HFFc6 (cell line): ENCODE measurements at regions not wholly inside any gene's neighbourhood (a gene's known extent, or its start where the extent isn't known, plus 50 kb on each side); places are given as distances from the start of the nearest gene placed in this dataset.

Source experiments
- DNase-seq: peaks from one replicate; pipeline ENCODE4 v3.0.0-alpha.2; 2018
- H3K27ac Mint-ChIP-seq: 2 replicates; pipeline ENCODE4 v1.8.0; 2020; ENCODE audit warnings: mild to moderate bottlenecking, mixed read lengths
- H3K27me3 Mint-ChIP-seq: 2 replicates; pipeline ENCODE4 v1.8.0; 2021; ENCODE audit warnings: mild to moderate bottlenecking, moderate library complexity, mixed read lengths; ENCODE audit not compliant: insufficient read depth
- H3K36me3 Mint-ChIP-seq: 2 replicates; pipeline ENCODE4 v1.8.0; 2021; ENCODE audit warnings: low read depth, mixed read lengths
- H3K4me1 Mint-ChIP-seq: 2 replicates; pipeline ENCODE4 v1.8.0; 2020; ENCODE audit warnings: low read depth, mixed read lengths
- H3K4me3 Mint-ChIP-seq: 2 replicates; pipeline ENCODE4 v1.8.0; 2020; ENCODE audit warnings: mild to moderate bottlenecking, moderate library complexity, mixed read lengths
- H3K9me3 Mint-ChIP-seq: 2 replicates; pipeline ENCODE4 v1.8.0; 2020; ENCODE audit warnings: mild to moderate bottlenecking, mixed read lengths
- CTCF ChIP-seq: fragments of 200-600 bp; sonication (generic); IDR thresholded peaks from 2 replicates; pipeline ENCODE4 v1.5.0; 2021; ENCODE audit warnings: antibody characterized with exemption, mild to moderate bottlenecking

GRCh38 chr4:57850141-57850540 lies 740.0 kb upstream of the IGFBP7 start:
- Mint-ChIP-seq H3K4me1 (no peaks in the 10 kb centered on the region), H3K27ac (no peak overlapping the region)
- no peak for TF ChIP-seq CTCF

GRCh38 chr4:57832083-57832482 lies 721.9 kb upstream of the IGFBP7 start:
- Mint-ChIP-seq H3K9me3 (peaks cover under 1% of the 10 kb centered on the region; the same call in 1 of the 2 replicates), H3K4me3 (no peak overlapping the region), H3K27me3 (no peaks in the 10 kb centered on the region), H3K36me3 (no peaks in the 10 kb centered on the region), H3K27ac (no peak overlapping the region), H3K4me1 (no peaks in the 10 kb centered on the region)
- DNase-seq: no peak
- no peak for TF ChIP-seq CTCF

More at GRCh38 chr4:57850141-57850540, 740.0 kb upstream of the IGFBP7 start:
- Mint-ChIP-seq H3K27me3 (no peaks in the 10 kb centered on the region), H3K36me3 (no peaks in the 10 kb centered on the region), H3K4me3 (no peak overlapping the region), H3K9me3 (peaks cover 19% of the 10 kb centered on the region)
- DNase-seq: no peak

GRCh38 chr4:57789666-57790065 lies 679.5 kb upstream of the IGFBP7 start:
- no peak overlapping the region for H3K27ac Mint-ChIP-seq
- no peaks in the 10 kb centered on the region for H3K27me3 Mint-ChIP-seq
- H3K4me1 Mint-ChIP-seq: no peaks in the 10 kb centered on the region
- H3K36me3 Mint-ChIP-seq: no peaks in the 10 kb centered on the region
- no peak for TF ChIP-seq CTCF
- DNase-seq: no peak
- no peak overlapping the region for H3K4me3 Mint-ChIP-seq
- peaks cover 5% of the 10 kb centered on the region for H3K9me3 Mint-ChIP-seq

GRCh38 chr4:57777876-57778275 lies 667.7 kb upstream of the IGFBP7 start:
- no peaks in the 10 kb centered on the region for H3K36me3 Mint-ChIP-seq
- H3K27ac Mint-ChIP-seq: no peak overlapping the region
- H3K9me3 Mint-ChIP-seq: peaks cover 27% of the 10 kb centered on the region
- H3K4me1 Mint-ChIP-seq: no peaks in the 10 kb centered on the region
- H3K27me3 Mint-ChIP-seq: no peaks in the 10 kb centered on the region
- no peak for TF ChIP-seq CTCF
- no peak for DNase-seq
- H3K4me3 Mint-ChIP-seq: no peak overlapping the region

- H3K36me3 Mint-ChIP-seq: no peaks in the 10 kb centered on the region
- H3K4me3 Mint-ChIP-seq: no peak overlapping the region
- H3K4me1 Mint-ChIP-seq: no peaks in the 10 kb centered on the region
- H3K27me3 Mint-ChIP-seq: no peaks in the 10 kb centered on the region
- no peak for TF ChIP-seq CTCF
- peaks cover 32% of the 10 kb centered on the region for H3K9me3 Mint-ChIP-seq
- no peak overlapping the region for H3K27ac Mint-ChIP-seq
- no peak for DNase-seq
Measured at GRCh38 chr4:57774681-57775080, 664.5 kb upstream of the IGFBP7 start.

- no peak for DNase-seq
- H3K4me3 Mint-ChIP-seq: no peak overlapping the region
- no peak for TF ChIP-seq CTCF
- no peaks in the 10 kb centered on the region for H3K4me1 Mint-ChIP-seq
- peaks cover 30% of the 10 kb centered on the region for H3K9me3 Mint-ChIP-seq
- H3K27ac Mint-ChIP-seq: no peak overlapping the region
- H3K36me3 Mint-ChIP-seq: no peaks in the 10 kb centered on the region
- H3K27me3 Mint-ChIP-seq: no peaks in the 10 kb centered on the region
Measured at GRCh38 chr4:57774171-57774570, 664.0 kb upstream of the IGFBP7 start.
